HEK293 (cell line): ENCODE measurements at regions not wholly inside any gene's neighbourhood (a gene's known extent, or its start where the extent isn't known, plus 50 kb on each side); places are given as distances from the start of the nearest gene placed in this dataset.

Experiments used
- CTCF ChIP-seq: fragments of 450-650 bp; formaldehyde crosslinking; IDR thresholded peaks from 2 replicates; pipeline ENCODE4 v1.5.1; 2016; ENCODE audit warnings: missing biosample characterization, missing genetic modification characterization
- REST ChIP-seq: fragments of 450-650 bp; formaldehyde crosslinking; IDR thresholded peaks from 2 replicates; pipeline ENCODE4 v1.5.1; 2016; ENCODE audit warnings: missing biosample characterization, missing genetic modification characterization
- ZFP37 ChIP-seq: fragments of 450-650 bp; formaldehyde crosslinking; IDR thresholded peaks from 2 replicates; pipeline ENCODE4 v1.5.1; 2016; ENCODE audit warnings: missing biosample characterization, missing genetic modification characterization
- ZFP41 ChIP-seq: fragments of 450-650 bp; formaldehyde crosslinking; IDR thresholded peaks from 2 replicates; pipeline ENCODE4 v1.5.1; 2016; ENCODE audit warnings: missing biosample characterization, missing genetic modification characterization, borderline replicate concordance
- ZNF114 ChIP-seq: fragments of 450-650 bp; formaldehyde crosslinking; IDR thresholded peaks from 2 replicates; pipeline ENCODE4 v1.5.0; 2017; ENCODE audit warnings: missing biosample characterization, missing genetic modification characterization
- ZNF138 ChIP-seq: fragments of 450-650 bp; formaldehyde crosslinking; IDR thresholded peaks from 2 replicates; pipeline ENCODE4 v1.5.1; 2016; ENCODE audit warnings: missing biosample characterization, missing genetic modification characterization, borderline replicate concordance
- ZNF266 ChIP-seq: fragments of 450-650 bp; formaldehyde crosslinking; IDR thresholded peaks from 2 replicates; pipeline ENCODE4 v1.5.1; 2016; ENCODE audit warnings: missing biosample characterization, missing genetic modification characterization, low read depth
- ZNF274 ChIP-seq, 2 experiments: fragments of 200-500 bp in 1 of 2; fragments of 450-650 bp in 1 of 2; sonication (Bioruptor generic) in 1 of 2; formaldehyde crosslinking in 1 of 2; IDR thresholded peaks; 2 replicates each; pipeline versions ENCODE4 v1.5.1 to v1.6.1; 2014 to 2016; ENCODE audit warnings: borderline replicate concordance in 1 of 2, inconsistent platforms in 1 of 2, low read length in 1 of 2, missing biosample characterization in 1 of 2, missing genetic modification characterization in 1 of 2
- ZNF394 ChIP-seq: fragments of 450-650 bp; formaldehyde crosslinking; IDR thresholded peaks from 2 replicates; pipeline ENCODE4 v1.5.1; 2016; ENCODE audit warnings: missing biosample characterization, missing genetic modification characterization, mild to moderate bottlenecking, moderate library complexity, borderline replicate concordance
- ZNF416 ChIP-seq: fragments of 450-650 bp; formaldehyde crosslinking; IDR thresholded peaks from 2 replicates; pipeline ENCODE4 v1.5.1; 2016; ENCODE audit warnings: missing biosample characterization, missing genetic modification characterization
- ZNF76 ChIP-seq: fragments of 450-650 bp; formaldehyde crosslinking; IDR thresholded peaks from 2 replicates; pipeline ENCODE4; 2016; ENCODE audit warnings: low read depth, missing biosample characterization, missing genetic modification characterization, borderline replicate concordance
- TF ChIP-seq, protein P1 (sequence below): sonication (generic); formaldehyde crosslinking; IDR thresholded peaks from 2 replicates; pipeline ENCODE4 v1.8.1; 2022; ENCODE audit warnings: mild to moderate bottlenecking, moderate library complexity, missing genetic modification reagents

DNA sequence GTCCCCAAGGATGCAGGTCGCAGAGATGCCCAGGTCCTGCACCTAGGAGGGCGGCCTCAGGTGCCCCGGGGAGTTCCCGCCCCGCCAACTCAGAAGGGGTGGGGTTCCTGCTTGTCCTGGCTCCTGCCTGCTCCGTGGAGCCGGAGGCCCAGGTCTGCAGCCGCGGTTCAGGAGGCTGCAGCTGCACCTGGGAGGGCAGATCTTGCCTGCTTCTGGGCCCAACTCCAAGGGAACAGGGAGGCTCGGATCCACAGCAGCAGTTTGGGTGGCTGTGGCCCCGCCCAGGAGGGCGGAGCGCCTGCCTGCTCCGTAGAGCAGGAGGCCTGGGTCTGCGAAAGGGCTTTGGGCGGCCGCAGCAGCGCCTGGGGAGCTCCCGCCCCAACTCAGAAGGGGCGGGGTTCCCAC lies 108.2 kb upstream of the EGR2 start:
- TF ChIP-seq CTCF (tag by site-specific recombination) (no peak), ZNF76 (tag by site-specific recombination) (no peak), ZFP37 (no peak), ZNF114 (no peak), ZNF394 (tag by site-specific recombination) (no peak), ZFP41 (tag by site-specific recombination) (no peak), ZNF266 (no peak), ZNF274 (IDR thresholded peaks at IDR 0.05; ENCODE audit: low read length) (no peak), ZNF274 (tag by site-specific recombination; IDR thresholded peaks at IDR 0.05; ENCODE audit: borderline replicate concordance) (no peak), ZNF138 (no peak), REST (no peak), ZNF416 (tag by site-specific recombination) (no peak)
- TF ChIP-seq, protein P1, sequence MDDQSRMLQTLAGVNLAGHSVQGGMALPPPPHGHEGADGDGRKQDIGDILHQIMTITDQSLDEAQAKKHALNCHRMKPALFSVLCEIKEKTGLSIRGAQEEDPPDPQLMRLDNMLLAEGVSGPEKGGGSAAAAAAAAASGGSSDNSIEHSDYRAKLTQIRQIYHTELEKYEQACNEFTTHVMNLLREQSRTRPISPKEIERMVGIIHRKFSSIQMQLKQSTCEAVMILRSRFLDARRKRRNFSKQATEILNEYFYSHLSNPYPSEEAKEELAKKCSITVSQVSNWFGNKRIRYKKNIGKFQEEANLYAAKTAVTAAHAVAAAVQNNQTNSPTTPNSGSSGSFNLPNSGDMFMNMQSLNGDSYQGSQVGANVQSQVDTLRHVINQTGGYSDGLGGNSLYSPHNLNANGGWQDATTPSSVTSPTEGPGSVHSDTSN = no peak
